GM21529 (cell line): ENCODE measurements at regions not wholly inside any gene's neighbourhood (a gene's known extent, or its start where the extent isn't known, plus 50 kb on each side); places are given as distances from the start of the nearest gene placed in this dataset.

ENCODE experiments used
- ATAC-seq: cut with Tn5 transposase; IDR thresholded peaks from one replicate; pipeline ENCODE4 v1.9.1; 2021; ENCODE audit not compliant: unreplicated experiment

- no peak for ATAC-seq
Observed at GRCh38 chr15:96574782-96575181, 244.3 kb downstream of the NR2F2 start.

GRCh38 chr15:96576596-96576995, 246.1 kb downstream of the NR2F2 start:
- no peak for ATAC-seq

- no peak for ATAC-seq
Observed at GRCh38 chr15:96578393-96578792, 247.9 kb downstream of the NR2F2 start.

GRCh38 chr15:96581371-96581770, 250.9 kb downstream of the NR2F2 start:
- no peak for ATAC-seq

GRCh38 chr15:96582473-96582872, 252.0 kb downstream of the NR2F2 start:
- ATAC-seq, result no peak

- ATAC-seq, result no peak
Observed at GRCh38 chr15:96583671-96584070, 253.2 kb downstream of the NR2F2 start.

GRCh38 chr15:96585484-96586386, 255.2 kb downstream of the NR2F2 start:
- no peak for ATAC-seq

- ATAC-seq, result no peak
Observed at GRCh38 chr15:96586901-96587300, 256.4 kb downstream of the NR2F2 start.

- ATAC-seq, result no peak
Observed at GRCh38 chr15:96589864-96590263, 259.4 kb downstream of the NR2F2 start.

GRCh38 chr15:96593735-96594134, 263.2 kb downstream of the NR2F2 start:
- ATAC-seq, result no peak

GRCh38 chr15:96595951-96596350, 265.5 kb downstream of the NR2F2 start:
- no peak for ATAC-seq

- no peak for ATAC-seq
Observed at GRCh38 chr15:96598514-96598913, 268.0 kb downstream of the NR2F2 start.

GRCh38 chr15:96599268-96599667, 268.8 kb downstream of the NR2F2 start:
- no peak for ATAC-seq

- no peak for ATAC-seq
Observed at GRCh38 chr15:96600350-96600749, 269.9 kb downstream of the NR2F2 start.

- ATAC-seq, result no peak
Observed at GRCh38 chr15:96606617-96607016, 276.1 kb downstream of the NR2F2 start.

- ATAC-seq, result no peak
Observed at GRCh38 chr15:96610757-96611156, 280.3 kb downstream of the NR2F2 start.

GRCh38 chr15:96612917-96613316, 282.4 kb downstream of the NR2F2 start:
- ATAC-seq, result no peak

GRCh38 chr15:96619174-96619573, 288.7 kb downstream of the NR2F2 start:
- ATAC-seq, result no peak

GRCh38 chr15:96622714-96623113, 292.2 kb downstream of the NR2F2 start:
- no peak for ATAC-seq

GRCh38 chr15:96625256-96625655, 294.8 kb downstream of the NR2F2 start:
- ATAC-seq, result no peak

GRCh38 chr15:96627031-96627568, 296.6 kb downstream of the NR2F2 start:
- ATAC-seq, result no peak

GRCh38 chr15:96629511-96629910, 299.0 kb downstream of the NR2F2 start:
- no peak for ATAC-seq

- ATAC-seq, result no peak
Observed at GRCh38 chr15:96638793-96639192, 308.3 kb downstream of the NR2F2 start.
